Fibroblast of the aortic adventitia (primary cell): ENCODE measurements at regions not wholly inside any gene's neighbourhood (a gene's known extent, or its start where the extent isn't known, plus 50 kb on each side); places are given as distances from the start of the nearest gene placed in this dataset.

Source experiments
- DNase-seq: peaks from one replicate; pipeline ENCODE4 v3.0.0-alpha.2; 2010; ENCODE audit warnings: low read depth
- H3K4me3 ChIP-seq: 2 replicates; pipeline ENCODE4 v1.5.1; 2011; ENCODE audit warnings: low read depth, mild to moderate bottlenecking, control low read depth, low read length, moderate library complexity
- CTCF ChIP-seq: IDR thresholded peaks from 2 replicates; pipeline ENCODE4 v1.5.1; 2011; ENCODE audit warnings: mild to moderate bottlenecking, low read length, control low read depth, inconsistent platforms; ENCODE audit not compliant: insufficient read depth

DNA sequence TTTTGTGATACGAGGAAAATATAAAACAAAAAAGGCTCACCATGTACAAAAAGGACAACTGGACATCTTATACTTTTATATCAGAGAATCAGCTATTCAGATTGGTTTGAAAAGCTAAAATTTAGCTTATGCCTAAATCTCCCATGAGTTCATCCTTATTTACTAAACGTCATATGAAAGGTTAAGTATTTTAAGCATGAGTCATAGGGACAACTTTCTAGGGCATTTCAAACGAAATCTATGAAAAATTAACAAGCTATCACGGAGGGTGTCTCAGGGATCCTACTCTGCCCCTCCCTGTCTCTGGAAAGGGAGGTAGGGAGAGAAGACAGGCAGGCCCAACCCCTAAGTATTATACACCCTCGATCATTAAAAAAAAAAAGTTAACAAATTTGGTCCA is 124.1 kb upstream of the LOC128125822 start:
- TF ChIP-seq CTCF, result no peak
- no peak for DNase-seq
- no peak overlapping the region for H3K4me3 ChIP-seq

GRCh38 chr6:63449714-63450113 is 122.6 kb upstream of the LOC128125822 start:
- no peak overlapping the region for H3K4me3 ChIP-seq
- no peak for TF ChIP-seq CTCF
- no peak for DNase-seq

- no peak for TF ChIP-seq CTCF
- no peak overlapping the region for H3K4me3 ChIP-seq
- DNase-seq, result no peak
Measured at GRCh38 chr6:63451238-63451637, 121.0 kb upstream of the LOC128125822 start.

GRCh38 chr6:63452125-63452524 is 120.2 kb upstream of the LOC128125822 start:
- no peak for TF ChIP-seq CTCF
- no peak overlapping the region for H3K4me3 ChIP-seq
- DNase-seq, result no peak

DNA sequence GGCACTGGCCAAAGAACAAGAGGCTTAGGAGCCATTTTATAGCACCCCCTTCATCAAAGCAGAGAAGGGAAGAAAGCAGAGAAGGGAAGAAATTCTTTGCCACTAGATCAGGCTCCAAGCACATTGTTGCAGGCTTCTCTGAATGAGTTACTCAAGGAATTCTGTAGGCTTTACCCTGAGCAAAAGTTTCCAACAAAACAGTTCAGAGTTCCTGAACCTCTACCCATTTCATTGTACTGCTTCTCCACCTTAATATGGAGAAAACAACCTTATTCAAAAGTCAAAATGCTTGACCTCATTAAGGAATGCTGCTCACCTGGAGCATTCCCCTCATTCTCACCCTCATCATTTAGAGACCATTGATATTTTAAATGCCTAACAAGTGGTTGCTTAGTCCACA is 115.5 kb upstream of the LOC128125822 start:
- TF ChIP-seq CTCF, result no peak
- DNase-seq, result no peak
- H3K4me3 ChIP-seq, result no peak overlapping the region

DNA sequence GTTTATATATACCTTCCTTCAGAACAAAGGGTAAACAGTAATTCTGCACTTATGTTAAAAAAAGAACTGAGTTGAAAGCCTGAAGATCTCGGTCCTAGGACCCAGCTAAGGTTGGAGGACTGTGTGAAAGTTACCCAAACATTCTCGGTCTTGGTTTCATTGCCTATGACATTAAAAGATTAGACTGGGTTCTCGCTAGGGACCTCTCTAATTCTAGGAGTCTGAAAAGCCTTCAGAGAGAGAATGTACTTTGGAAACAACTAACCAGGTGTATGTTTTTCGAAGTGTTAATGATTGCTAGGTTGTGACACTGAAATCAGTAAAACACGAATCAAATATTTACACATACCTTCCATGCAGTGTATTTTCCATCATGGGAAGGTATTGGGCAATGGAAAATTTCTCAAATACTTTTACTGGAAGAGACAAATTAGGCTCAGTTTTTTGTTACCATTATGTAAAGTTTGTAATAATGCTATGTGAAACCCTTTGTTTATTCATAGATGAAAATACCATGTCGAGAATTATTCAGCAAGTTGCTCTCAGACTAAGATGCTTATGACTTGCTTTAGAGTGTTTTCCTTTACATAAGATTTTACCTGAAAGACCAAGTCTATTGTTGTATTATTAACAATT is 113.7 kb upstream of the LOC128125822 start:
- no peak overlapping the region for H3K4me3 ChIP-seq
- DNase-seq, result no peak
- no peak for TF ChIP-seq CTCF

DNA sequence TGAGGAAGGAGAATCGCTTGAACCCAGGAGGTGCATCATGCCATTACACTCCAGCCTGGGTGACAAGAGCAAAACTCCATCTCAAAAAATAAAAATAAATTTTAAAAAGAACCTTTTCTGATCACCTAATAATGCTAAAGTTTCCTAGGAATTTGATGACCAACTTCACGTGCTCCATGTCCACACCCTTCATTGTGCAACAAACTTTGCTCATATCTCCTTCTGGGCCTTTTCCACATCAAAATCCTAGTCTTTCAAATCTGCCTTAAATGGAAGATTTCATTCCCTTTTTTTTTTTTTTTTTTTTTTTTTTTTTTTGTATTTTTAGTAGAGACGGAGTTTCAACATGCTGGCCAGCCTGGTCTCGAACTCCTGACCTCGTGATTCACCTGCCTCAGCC is 112.5 kb upstream of the LOC128125822 start:
- H3K4me3 ChIP-seq, result no peak overlapping the region
- no peak for TF ChIP-seq CTCF
- DNase-seq, result no peak
